A549 (cell line): ENCODE measurements at regions not wholly inside any gene's neighbourhood (a gene's known extent, or its start where the extent isn't known, plus 50 kb on each side); places are given as distances from the start of the nearest gene placed in this dataset.
"Not testable (repeated sequence)": the region's sequence is repeated elsewhere in the genome, so short reads cannot be mapped to it uniquely, and the experiment has no call there.

ENCODE experiments used
- ATAC-seq, 2 experiments: fragments of 200-7000 bp in 1 of 2; fragments of >200 bp in 1 of 2; cut with Nextera tagmentation in 1 of 2; cut with Tn5 transposase in 1 of 2; 3 replicates each; pipeline versions ENCODE4 v1.8.0 to v1.9.1; 2018 to 2020; ENCODE audit warnings: mild to moderate bottlenecking in 1 of 2, moderate library complexity in 1 of 2
- CTCF ChIA-PET: fragments of 300-600 bp; sonication (Branson Sonifier 250); formaldehyde crosslinking; extraction: SDS; loops from one replicate; lab custom pipeline; 2021; ENCODE audit warnings: antibody characterized with exemption, inconsistent platforms; lab: Yijun Ruan, JAX
- POLR2A ChIA-PET: fragments of 350-600 bp; formaldehyde crosslinking; extraction: SDS; loops from one replicate; lab custom pipeline; 2021; ENCODE audit warnings: antibody characterized with exemption, inconsistent platforms; lab: Yijun Ruan, JAX
- DNase-seq, 2 experiments: peaks; one replicate each; pipeline versions ENCODE4 v3.0.0 to v3.0.0-alpha.2; 2011 to 2016; ENCODE audit warnings: low read depth in 1 of 2, low spot score in 1 of 2
- FAIRE-seq: peaks from 2 replicates; lab custom pipeline; 2011; peaks lifted over from hg19 to GRCh38; lab: Jason Lieb, UNC
- H3K27ac ChIP-seq, 2 experiments: fragments of >200 bp; sonication (Bioruptor Twin); formaldehyde crosslinking; 3 replicates each; pipeline ENCODE4 v1.5.1; 2016 to 2017
- H3K4me1 ChIP-seq: fragments of >200 bp; sonication (Bioruptor Twin); formaldehyde crosslinking; 3 replicates; pipeline ENCODE4 v1.6.1; 2016
- H3K4me2 ChIP-seq: fragments of >200 bp; sonication (Bioruptor Twin); formaldehyde crosslinking; 3 replicates; pipeline ENCODE4 v1.6.1; 2016
- H3K4me3 ChIP-seq: fragments of >200 bp; sonication (Bioruptor Twin); formaldehyde crosslinking; 3 replicates; pipeline ENCODE4 v1.5.1; 2016
- H3K9me3 ChIP-seq: fragments of >200 bp; sonication (Bioruptor Twin); formaldehyde crosslinking; 3 replicates; pipeline ENCODE4 v1.6.1; 2016
- ATOH8 ChIP-seq: fragments of 250-450 bp; sonication (Bioruptor Pico); IDR thresholded peaks from 2 replicates; pipeline ENCODE4 v1.5.0; 2020; ENCODE audit warnings: low read depth, mild to moderate bottlenecking, moderate library complexity
- BCL3 ChIP-seq: fragments of >200 bp; sonication (Bioruptor Twin); formaldehyde crosslinking; IDR thresholded peaks from 3 replicates; pipeline ENCODE4 v1.6.1; 2016
- BHLHE40 ChIP-seq: IDR thresholded peaks from 2 replicates; pipeline ENCODE4 v1.6.1; 2012; ENCODE audit warnings: low read depth, low read length, inconsistent platforms
- CBX2 ChIP-seq: fragments of 200-600 bp; sonication (generic); IDR thresholded peaks from 2 replicates; pipeline ENCODE4 v1.6.1; 2016; ENCODE audit warnings: low read depth, mild to moderate bottlenecking, borderline replicate concordance
- CBX8 ChIP-seq: fragments of 200-600 bp; sonication (generic); IDR thresholded peaks from 2 replicates; pipeline ENCODE4 v1.6.1; 2016
- CHD2 ChIP-seq: fragments of 150-350 bp; IDR thresholded peaks from 2 replicates; pipeline ENCODE4 v1.6.1; 2014; ENCODE audit warnings: low read length; ENCODE audit not compliant: partially characterized antibody
- E2F6 ChIP-seq: IDR thresholded peaks from 2 replicates; pipeline ENCODE4 v1.6.1; 2012; ENCODE audit warnings: low read depth, borderline replicate concordance
- EHMT2 ChIP-seq: fragments of 200-600 bp; sonication (generic); IDR thresholded peaks from 2 replicates; pipeline ENCODE4 v1.6.1; 2016; ENCODE audit warnings: antibody characterized with exemption, low read depth, mild to moderate bottlenecking, moderate library complexity
- EP300 ChIP-seq, 2 experiments: fragments of >200 bp; sonication (Bioruptor Twin); formaldehyde crosslinking; IDR thresholded peaks; 2 replicates in 1 of 2; 3 replicates in 1 of 2; pipeline ENCODE4 v1.6.1; 2016 to 2017
- FOSL2 ChIP-seq, 2 experiments: fragments of 450-650 bp in 1 of 2; fragments of >200 bp in 1 of 2; sonication (Bioruptor Twin) in 1 of 2; formaldehyde crosslinking; IDR thresholded peaks; 2 replicates each; pipeline versions ENCODE4 v1.5.0 to v1.6.1; 2016 to 2020; ENCODE audit warnings: mild to moderate bottlenecking in 1 of 2, moderate library complexity in 1 of 2
- GATA3 ChIP-seq: IDR thresholded peaks from 2 replicates; pipeline ENCODE4 v1.6.1; 2012; ENCODE audit warnings: borderline replicate concordance
- HOXA7 ChIP-seq: fragments of 250-450 bp; sonication (Bioruptor Pico); IDR thresholded peaks from 2 replicates; pipeline ENCODE4 v1.5.0; 2020; ENCODE audit warnings: mild to moderate bottlenecking, moderate library complexity
- HOXB13 ChIP-seq: fragments of 250-450 bp; sonication (Bioruptor Pico); IDR thresholded peaks from 2 replicates; pipeline ENCODE4 v1.5.0; 2020; ENCODE audit warnings: low read depth, mild to moderate bottlenecking, moderate library complexity
- HOXB5 ChIP-seq: fragments of 250-450 bp; sonication (Bioruptor Pico); IDR thresholded peaks from 2 replicates; pipeline ENCODE4 v1.5.0; 2020; ENCODE audit warnings: mild to moderate bottlenecking, moderate library complexity
- JUNB ChIP-seq: fragments of >200 bp; sonication (Bioruptor Twin); formaldehyde crosslinking; IDR thresholded peaks from 2 replicates; pipeline ENCODE4 v1.6.1; 2016
- KDM1A ChIP-seq: fragments of 200-600 bp; sonication (generic); IDR thresholded peaks from 2 replicates; pipeline ENCODE4 v1.6.1; 2016; ENCODE audit warnings: low read depth, mild to moderate bottlenecking
- MAFK ChIP-seq: fragments of 450-650 bp; IDR thresholded peaks from 2 replicates; pipeline ENCODE4 v1.6.1; 2014; ENCODE audit not compliant: partially characterized antibody
- RARB ChIP-seq: fragments of 250-450 bp; sonication (Bioruptor Pico); IDR thresholded peaks from 2 replicates; pipeline ENCODE4 v1.8.0; 2021; ENCODE audit warnings: mild to moderate bottlenecking, moderate library complexity
- RCOR1 ChIP-seq: fragments of 150-350 bp; IDR thresholded peaks from 2 replicates; pipeline ENCODE4 v1.6.1; 2014; ENCODE audit warnings: antibody characterized with exemption, low read length, low read depth
- RFX5 ChIP-seq: fragments of 450-650 bp; IDR thresholded peaks from 2 replicates; pipeline ENCODE4 v1.7.1; 2014; ENCODE audit warnings: antibody characterized with exemption, mild to moderate bottlenecking, moderate library complexity
- RNF2 ChIP-seq: fragments of 200-600 bp; sonication (generic); IDR thresholded peaks from 2 replicates; pipeline ENCODE4 v1.6.1; 2016; ENCODE audit warnings: low read depth, mild to moderate bottlenecking, antibody characterized with exemption, moderate library complexity, borderline replicate concordance
- TFCP2L1 ChIP-seq: fragments of 250-450 bp; sonication (Bioruptor Pico); IDR thresholded peaks from 2 replicates; pipeline ENCODE4 v1.5.0; 2021; ENCODE audit warnings: mild to moderate bottlenecking
- USF2 ChIP-seq: fragments of 450-650 bp; IDR thresholded peaks from 2 replicates; pipeline ENCODE4 v1.6.1; 2014; ENCODE audit warnings: antibody characterized with exemption
- ZC3H11A ChIP-seq: fragments of 450-650 bp; IDR thresholded peaks from 2 replicates; pipeline ENCODE4 v1.6.1; 2014; ENCODE audit warnings: antibody characterized with exemption, mild to moderate bottlenecking
- ZSCAN20 ChIP-seq: fragments of 250-450 bp; sonication (Bioruptor Pico); IDR thresholded peaks from 2 replicates; pipeline ENCODE4 v1.8.0; 2022; ENCODE audit warnings: mild to moderate bottlenecking, moderate library complexity
- WGBS: methylation state at CpG from one replicate; pipeline ENCODE4 v1.1.6; 2017; ENCODE audit errors: missing lambda C conversion rate; 5-methylcytosine and 5-hydroxymethylcytosine counted together
- TF ChIP-seq, protein P1 (sequence below): fragments of >200 bp; sonication (Bioruptor Twin); formaldehyde crosslinking; IDR thresholded peaks from 3 replicates; pipeline ENCODE4 v1.5.1; 2016
- TF ChIP-seq, protein P2 (sequence below): fragments of >200 bp; sonication (Bioruptor Twin); formaldehyde crosslinking; IDR thresholded peaks from 2 replicates; pipeline ENCODE4 v1.6.1; 2016

DNA sequence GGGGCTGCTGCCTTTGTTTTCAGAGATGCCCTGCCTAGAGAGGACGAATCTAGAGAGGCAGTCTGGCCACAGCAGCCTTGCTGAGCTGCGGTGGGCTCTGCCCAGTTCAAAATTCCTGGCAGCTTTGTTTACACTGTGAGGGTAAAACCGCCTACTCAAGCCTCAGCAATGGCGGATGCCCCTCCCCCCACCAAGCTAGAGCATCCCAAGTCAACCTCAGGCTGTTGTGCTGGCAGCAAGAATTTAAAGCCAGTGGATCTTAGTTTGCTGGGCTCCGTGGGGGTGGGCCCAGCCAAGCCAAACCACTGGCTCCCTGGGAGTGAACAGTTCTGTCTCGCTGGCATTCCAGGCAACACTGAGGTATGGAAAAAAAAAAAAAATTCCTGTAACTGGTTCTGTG lies 970.9 kb downstream of the TBC1D32 start:
- ATAC-seq (no peak), FAIRE-seq (no peak)
- ChIA-PET POLR2A (no interaction called here), CTCF (no interaction called here)
- H3K27ac ChIP-seq = no peak overlapping the region
- TF ChIP-seq RARB (CRISPR knock-in tag) (no peak), ATOH8 (no peak), CHD2 (no peak), JUNB (no peak), EHMT2 (no peak), BHLHE40 (no peak), RCOR1 (no peak), HOXA7 (CRISPR knock-in tag) (no peak), HOXB5 (CRISPR knock-in tag) (no peak), RFX5 (no peak), HOXB13 (no peak), ZC3H11A (no peak), EP300 (IDR thresholded peaks at IDR 0.05) (no peak), FOSL2 (IDR thresholded peaks at IDR 0.05) (no peak), FOSL2 (CRISPR knock-in tag; IDR thresholded peaks at IDR 0.05) (no peak), GATA3 (no peak), MAFK (no peak)
- TF ChIP-seq, protein P1, sequence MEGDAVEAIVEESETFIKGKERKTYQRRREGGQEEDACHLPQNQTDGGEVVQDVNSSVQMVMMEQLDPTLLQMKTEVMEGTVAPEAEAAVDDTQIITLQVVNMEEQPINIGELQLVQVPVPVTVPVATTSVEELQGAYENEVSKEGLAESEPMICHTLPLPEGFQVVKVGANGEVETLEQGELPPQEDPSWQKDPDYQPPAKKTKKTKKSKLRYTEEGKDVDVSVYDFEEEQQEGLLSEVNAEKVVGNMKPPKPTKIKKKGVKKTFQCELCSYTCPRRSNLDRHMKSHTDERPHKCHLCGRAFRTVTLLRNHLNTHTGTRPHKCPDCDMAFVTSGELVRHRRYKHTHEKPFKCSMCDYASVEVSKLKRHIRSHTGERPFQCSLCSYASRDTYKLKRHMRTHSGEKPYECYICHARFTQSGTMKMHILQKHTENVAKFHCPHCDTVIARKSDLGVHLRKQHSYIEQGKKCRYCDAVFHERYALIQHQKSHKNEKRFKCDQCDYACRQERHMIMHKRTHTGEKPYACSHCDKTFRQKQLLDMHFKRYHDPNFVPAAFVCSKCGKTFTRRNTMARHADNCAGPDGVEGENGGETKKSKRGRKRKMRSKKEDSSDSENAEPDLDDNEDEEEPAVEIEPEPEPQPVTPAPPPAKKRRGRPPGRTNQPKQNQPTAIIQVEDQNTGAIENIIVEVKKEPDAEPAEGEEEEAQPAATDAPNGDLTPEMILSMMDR = no peak
- TF ChIP-seq, protein P2, sequence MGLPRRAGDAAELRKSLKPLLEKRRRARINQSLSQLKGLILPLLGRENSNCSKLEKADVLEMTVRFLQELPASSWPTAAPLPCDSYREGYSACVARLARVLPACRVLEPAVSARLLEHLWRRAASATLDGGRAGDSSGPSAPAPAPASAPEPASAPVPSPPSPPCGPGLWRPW = no peak
- TF ChIP-seq, all 56 proteins: peak for 0
- DNase-seq = no peak
- Histone ChIP-seq H3K4me3 (no peak overlapping the region), H3K4me1 (no peaks in the 10 kb centered on the region), H3K4me2 (no peak overlapping the region), H3K9me3 (no peaks in the 10 kb centered on the region)
- 20% methylated on average over 6 of the region's 6 CpGs for WGBS

GRCh38 chr6:120358535-120358934 lies 975.7 kb downstream of the TBC1D32 start:
- 11% methylated on average over 4 of the region's 4 CpGs for WGBS
- H3K9me3 ChIP-seq, H3K27ac ChIP-seq, H3K4me2 ChIP-seq, FAIRE-seq, ATAC-seq, H3K4me1 ChIP-seq, POLR2A ChIA-PET, CTCF ChIA-PET, H3K4me3 ChIP-seq: not testable (repeated sequence)
- DNase-seq = peak in 1 of 2 experiments; percentile 26

DNA sequence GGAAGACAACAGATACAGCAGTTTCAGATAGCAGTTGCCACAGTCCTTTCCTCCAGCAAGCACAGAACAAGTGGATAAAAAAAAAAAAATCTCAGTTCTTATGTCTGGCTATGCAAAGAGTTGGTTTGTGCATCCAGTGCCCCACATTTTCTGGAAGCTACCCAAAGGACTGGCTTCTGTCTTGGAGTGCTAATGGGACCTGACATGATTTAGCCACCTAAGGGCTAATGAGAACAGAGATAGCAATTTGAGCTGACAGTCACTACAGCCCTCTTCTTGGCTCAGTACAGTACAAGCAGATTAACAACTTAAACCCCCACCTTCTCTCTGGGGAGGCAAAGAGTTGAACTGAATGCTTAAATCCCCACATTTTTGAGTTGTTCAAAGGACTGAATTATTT lies 976.8 kb downstream of the TBC1D32 start:
- CTCF ChIA-PET = no interaction called here
- Histone ChIP-seq H3K4me3 (no peak overlapping the region), H3K4me1 (no peaks in the 10 kb centered on the region), H3K9me3 (no peaks in the 10 kb centered on the region), H3K4me2 (no peak overlapping the region), H3K27ac (no peak overlapping the region)
- no peak for DNase-seq
- TF ChIP-seq CBX8 (no peak), ATOH8 (no peak), EP300 (IDR thresholded peaks at IDR 0.05) (no peak), KDM1A (no peak), RFX5 (no peak), USF2 (no peak), EHMT2 (no peak), BHLHE40 (no peak), E2F6 (no peak), RNF2 (no peak), GATA3 (no peak), TFCP2L1 (CRISPR knock-in tag) (no peak), CBX2 (no peak), ZC3H11A (no peak), RARB (CRISPR knock-in tag) (no peak), BCL3 (no peak), CHD2 (no peak), ZSCAN20 (no peak)
- no peak for ATAC-seq
- POLR2A ChIA-PET = no interaction called here
- no peak for FAIRE-seq
